H1 (cell line): ENCODE measurements at regions not wholly inside any gene's neighbourhood (a gene's known extent, or its start where the extent isn't known, plus 50 kb on each side); places are given as distances from the start of the nearest gene placed in this dataset.

Source experiments
- ASH2L ChIP-seq: fragments of 200-600, 300-600 bp; sonication (generic); IDR thresholded peaks from one replicate; pipeline ENCODE4 v1.7.1; 2017; ENCODE audit warnings: low read length
- CBX5 ChIP-seq: fragments of 300-800, 300-1000 bp; sonication (generic); IDR thresholded peaks from 2 replicates; pipeline ENCODE4 v1.7.1; 2016; ENCODE audit warnings: antibody characterized with exemption, low read length, low read depth
- CREB1 ChIP-seq: IDR thresholded peaks from 2 replicates; pipeline ENCODE4 v1.6.1; 2012; ENCODE audit warnings: inconsistent platforms
- JUND ChIP-seq: IDR thresholded peaks from 2 replicates; pipeline ENCODE4 v1.6.1; 2011; ENCODE audit warnings: mild to moderate bottlenecking, improper control_type of control experiment, low read length
- MAFK ChIP-seq: IDR thresholded peaks from 2 replicates; pipeline ENCODE4 v1.6.1; 2012; ENCODE audit warnings: low read depth, mild to moderate bottlenecking, improper control_type of control experiment, low read length
- RBBP5 ChIP-seq: IDR thresholded peaks from 2 replicates; pipeline ENCODE4 v1.7.1; 2012; ENCODE audit warnings: low read depth, mild to moderate bottlenecking, inconsistent platforms, low read length, moderate library complexity, borderline replicate concordance
- SP1 ChIP-seq: IDR thresholded peaks from 2 replicates; pipeline ENCODE4 v1.6.1; 2011; ENCODE audit warnings: low read depth, low read length
- SP4 ChIP-seq: IDR thresholded peaks from 2 replicates; pipeline ENCODE4 v1.6.1; 2012; ENCODE audit warnings: low read length, inconsistent platforms
- TAF1 ChIP-seq: IDR thresholded peaks from 2 replicates; pipeline ENCODE4 v1.6.1; 2011; ENCODE audit warnings: mild to moderate bottlenecking, low read depth, low read length
- TEAD4 ChIP-seq: IDR thresholded peaks from 2 replicates; pipeline ENCODE4 v1.6.1; 2012; ENCODE audit warnings: low read depth, low read length, inconsistent platforms, mixed read lengths
- TF ChIP-seq, protein P1 (sequence below): fragments of 300-600 bp; sonication (generic); IDR thresholded peaks from 2 replicates; pipeline ENCODE4 v1.7.1; 2012; ENCODE audit warnings: low read length, moderate library complexity, mild to moderate bottlenecking, inconsistent platforms; ENCODE audit not compliant: insufficient replicate concordance

DNA sequence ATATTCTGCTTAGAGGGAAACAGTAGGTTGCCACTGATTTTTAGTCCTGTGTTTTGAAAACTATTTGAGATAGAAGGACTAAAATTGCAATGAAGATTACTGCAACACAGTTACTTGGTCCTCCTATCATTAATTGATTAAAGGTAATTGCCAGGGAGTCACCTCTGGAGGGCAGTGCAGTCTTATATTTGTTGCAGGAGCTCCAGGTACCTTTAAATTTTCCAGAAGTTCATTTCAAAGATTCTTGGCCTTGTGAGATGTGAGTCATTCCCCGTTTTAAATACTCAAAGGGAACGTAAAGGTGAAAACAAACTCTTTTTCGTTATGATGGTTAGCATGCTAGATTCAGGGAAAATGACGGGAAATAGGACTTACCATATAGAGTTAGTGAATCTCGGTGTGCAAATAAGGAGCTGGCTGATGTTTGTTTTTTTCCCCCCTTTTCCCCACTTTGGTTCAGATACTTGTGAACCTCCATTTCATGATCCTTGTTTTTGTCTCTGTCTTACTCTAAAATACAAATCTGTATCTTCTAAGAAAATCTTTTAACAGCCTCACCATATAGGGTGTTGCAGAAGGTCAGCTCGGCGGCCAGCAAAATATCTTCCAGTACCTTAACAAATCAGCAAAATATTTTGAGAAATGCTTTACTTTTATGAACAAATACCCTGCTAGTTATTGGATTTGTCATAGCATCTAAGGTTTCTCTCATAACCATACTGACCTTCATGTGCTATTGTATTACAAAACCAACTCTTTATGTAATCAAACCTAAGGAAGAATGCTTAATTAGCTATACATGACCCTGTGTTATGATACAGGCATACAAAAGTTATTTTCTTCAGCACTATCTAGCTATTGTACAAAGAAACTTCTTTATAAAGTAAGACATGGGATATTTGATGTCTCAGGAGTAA is 143.0 kb upstream of the HDAC9 start (continued):
- TF ChIP-seq, protein P1, sequence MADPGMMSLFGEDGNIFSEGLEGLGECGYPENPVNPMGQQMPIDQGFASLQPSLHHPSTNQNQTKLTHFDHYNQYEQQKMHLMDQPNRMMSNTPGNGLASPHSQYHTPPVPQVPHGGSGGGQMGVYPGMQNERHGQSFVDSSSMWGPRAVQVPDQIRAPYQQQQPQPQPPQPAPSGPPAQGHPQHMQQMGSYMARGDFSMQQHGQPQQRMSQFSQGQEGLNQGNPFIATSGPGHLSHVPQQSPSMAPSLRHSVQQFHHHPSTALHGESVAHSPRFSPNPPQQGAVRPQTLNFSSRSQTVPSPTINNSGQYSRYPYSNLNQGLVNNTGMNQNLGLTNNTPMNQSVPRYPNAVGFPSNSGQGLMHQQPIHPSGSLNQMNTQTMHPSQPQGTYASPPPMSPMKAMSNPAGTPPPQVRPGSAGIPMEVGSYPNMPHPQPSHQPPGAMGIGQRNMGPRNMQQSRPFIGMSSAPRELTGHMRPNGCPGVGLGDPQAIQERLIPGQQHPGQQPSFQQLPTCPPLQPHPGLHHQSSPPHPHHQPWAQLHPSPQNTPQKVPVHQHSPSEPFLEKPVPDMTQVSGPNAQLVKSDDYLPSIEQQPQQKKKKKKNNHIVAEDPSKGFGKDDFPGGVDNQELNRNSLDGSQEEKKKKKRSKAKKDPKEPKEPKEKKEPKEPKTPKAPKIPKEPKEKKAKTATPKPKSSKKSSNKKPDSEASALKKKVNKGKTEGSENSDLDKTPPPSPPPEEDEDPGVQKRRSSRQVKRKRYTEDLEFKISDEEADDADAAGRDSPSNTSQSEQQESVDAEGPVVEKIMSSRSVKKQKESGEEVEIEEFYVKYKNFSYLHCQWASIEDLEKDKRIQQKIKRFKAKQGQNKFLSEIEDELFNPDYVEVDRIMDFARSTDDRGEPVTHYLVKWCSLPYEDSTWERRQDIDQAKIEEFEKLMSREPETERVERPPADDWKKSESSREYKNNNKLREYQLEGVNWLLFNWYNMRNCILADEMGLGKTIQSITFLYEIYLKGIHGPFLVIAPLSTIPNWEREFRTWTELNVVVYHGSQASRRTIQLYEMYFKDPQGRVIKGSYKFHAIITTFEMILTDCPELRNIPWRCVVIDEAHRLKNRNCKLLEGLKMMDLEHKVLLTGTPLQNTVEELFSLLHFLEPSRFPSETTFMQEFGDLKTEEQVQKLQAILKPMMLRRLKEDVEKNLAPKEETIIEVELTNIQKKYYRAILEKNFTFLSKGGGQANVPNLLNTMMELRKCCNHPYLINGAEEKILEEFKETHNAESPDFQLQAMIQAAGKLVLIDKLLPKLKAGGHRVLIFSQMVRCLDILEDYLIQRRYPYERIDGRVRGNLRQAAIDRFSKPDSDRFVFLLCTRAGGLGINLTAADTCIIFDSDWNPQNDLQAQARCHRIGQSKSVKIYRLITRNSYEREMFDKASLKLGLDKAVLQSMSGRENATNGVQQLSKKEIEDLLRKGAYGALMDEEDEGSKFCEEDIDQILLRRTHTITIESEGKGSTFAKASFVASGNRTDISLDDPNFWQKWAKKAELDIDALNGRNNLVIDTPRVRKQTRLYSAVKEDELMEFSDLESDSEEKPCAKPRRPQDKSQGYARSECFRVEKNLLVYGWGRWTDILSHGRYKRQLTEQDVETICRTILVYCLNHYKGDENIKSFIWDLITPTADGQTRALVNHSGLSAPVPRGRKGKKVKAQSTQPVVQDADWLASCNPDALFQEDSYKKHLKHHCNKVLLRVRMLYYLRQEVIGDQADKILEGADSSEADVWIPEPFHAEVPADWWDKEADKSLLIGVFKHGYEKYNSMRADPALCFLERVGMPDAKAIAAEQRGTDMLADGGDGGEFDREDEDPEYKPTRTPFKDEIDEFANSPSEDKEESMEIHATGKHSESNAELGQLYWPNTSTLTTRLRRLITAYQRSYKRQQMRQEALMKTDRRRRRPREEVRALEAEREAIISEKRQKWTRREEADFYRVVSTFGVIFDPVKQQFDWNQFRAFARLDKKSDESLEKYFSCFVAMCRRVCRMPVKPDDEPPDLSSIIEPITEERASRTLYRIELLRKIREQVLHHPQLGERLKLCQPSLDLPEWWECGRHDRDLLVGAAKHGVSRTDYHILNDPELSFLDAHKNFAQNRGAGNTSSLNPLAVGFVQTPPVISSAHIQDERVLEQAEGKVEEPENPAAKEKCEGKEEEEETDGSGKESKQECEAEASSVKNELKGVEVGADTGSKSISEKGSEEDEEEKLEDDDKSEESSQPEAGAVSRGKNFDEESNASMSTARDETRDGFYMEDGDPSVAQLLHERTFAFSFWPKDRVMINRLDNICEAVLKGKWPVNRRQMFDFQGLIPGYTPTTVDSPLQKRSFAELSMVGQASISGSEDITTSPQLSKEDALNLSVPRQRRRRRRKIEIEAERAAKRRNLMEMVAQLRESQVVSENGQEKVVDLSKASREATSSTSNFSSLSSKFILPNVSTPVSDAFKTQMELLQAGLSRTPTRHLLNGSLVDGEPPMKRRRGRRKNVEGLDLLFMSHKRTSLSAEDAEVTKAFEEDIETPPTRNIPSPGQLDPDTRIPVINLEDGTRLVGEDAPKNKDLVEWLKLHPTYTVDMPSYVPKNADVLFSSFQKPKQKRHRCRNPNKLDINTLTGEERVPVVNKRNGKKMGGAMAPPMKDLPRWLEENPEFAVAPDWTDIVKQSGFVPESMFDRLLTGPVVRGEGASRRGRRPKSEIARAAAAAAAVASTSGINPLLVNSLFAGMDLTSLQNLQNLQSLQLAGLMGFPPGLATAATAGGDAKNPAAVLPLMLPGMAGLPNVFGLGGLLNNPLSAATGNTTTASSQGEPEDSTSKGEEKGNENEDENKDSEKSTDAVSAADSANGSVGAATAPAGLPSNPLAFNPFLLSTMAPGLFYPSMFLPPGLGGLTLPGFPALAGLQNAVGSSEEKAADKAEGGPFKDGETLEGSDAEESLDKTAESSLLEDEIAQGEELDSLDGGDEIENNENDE, result no peak
- TF ChIP-seq RBBP5 (no peak), ASH2L (no peak), SP4 (no peak), TAF1 (no peak), MAFK (no peak), JUND (peak; percentile 57; the same call in 1 of the 2 replicates), CBX5 (no peak), CREB1 (no peak), TEAD4 (no peak), SP1 (no peak)
